ENCODE measurements at regions not wholly inside any gene's neighbourhood (a gene's known extent, or its start where the extent isn't known, plus 50 kb on each side); places are given as distances from the start of the nearest gene placed in this dataset.

DNA sequence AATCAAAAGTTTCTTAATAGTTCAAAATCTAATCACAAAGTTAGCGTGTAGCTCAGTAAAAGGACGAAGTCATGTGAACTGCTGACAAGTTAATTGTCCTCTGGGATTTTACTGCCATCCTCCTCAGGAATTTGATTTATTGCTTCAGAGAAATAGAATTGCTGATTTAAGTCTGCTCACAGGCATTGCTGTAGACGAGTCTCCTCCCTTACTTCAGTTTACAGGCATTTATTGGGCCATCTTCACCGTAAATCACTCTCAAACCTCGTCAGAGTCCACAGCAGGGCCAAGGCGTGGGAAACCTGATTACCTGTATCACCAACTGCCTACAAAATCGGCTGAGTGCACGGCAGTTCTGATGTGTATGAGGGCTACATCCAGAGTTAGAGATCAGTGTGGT, 119.1 kb upstream of the PDE10A start:
- TF ChIP-seq, protein P1, sequence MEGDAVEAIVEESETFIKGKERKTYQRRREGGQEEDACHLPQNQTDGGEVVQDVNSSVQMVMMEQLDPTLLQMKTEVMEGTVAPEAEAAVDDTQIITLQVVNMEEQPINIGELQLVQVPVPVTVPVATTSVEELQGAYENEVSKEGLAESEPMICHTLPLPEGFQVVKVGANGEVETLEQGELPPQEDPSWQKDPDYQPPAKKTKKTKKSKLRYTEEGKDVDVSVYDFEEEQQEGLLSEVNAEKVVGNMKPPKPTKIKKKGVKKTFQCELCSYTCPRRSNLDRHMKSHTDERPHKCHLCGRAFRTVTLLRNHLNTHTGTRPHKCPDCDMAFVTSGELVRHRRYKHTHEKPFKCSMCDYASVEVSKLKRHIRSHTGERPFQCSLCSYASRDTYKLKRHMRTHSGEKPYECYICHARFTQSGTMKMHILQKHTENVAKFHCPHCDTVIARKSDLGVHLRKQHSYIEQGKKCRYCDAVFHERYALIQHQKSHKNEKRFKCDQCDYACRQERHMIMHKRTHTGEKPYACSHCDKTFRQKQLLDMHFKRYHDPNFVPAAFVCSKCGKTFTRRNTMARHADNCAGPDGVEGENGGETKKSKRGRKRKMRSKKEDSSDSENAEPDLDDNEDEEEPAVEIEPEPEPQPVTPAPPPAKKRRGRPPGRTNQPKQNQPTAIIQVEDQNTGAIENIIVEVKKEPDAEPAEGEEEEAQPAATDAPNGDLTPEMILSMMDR (IDR thresholded peaks at IDR 0.05) = no peak
- TF ChIP-seq POLR2AphosphoS5 (IDR thresholded peaks at IDR 0.05; ENCODE audit: low read depth, low read length) (no peak), SIN3A (IDR thresholded peaks at IDR 0.05; ENCODE audit: borderline replicate concordance, insufficient read depth, low read depth, low read length) (no peak)

Data from Panc1 (cell line).